ENCODE measurements at regions not wholly inside any gene's neighbourhood (a gene's known extent, or its start where the extent isn't known, plus 50 kb on each side); places are given as distances from the start of the nearest gene placed in this dataset.

- H3K9ac ChIP-seq (ENCODE audit: low read depth, low read length) = no peak overlapping the region
- ATAC-seq (ENCODE audit: insufficient read depth, low read depth) (no peak), DNase-seq (no peak)
- no peaks in the 10 kb centered on the region for H4K20me1 ChIP-seq (ENCODE audit: insufficient read depth, low read length)
- no peaks in the 10 kb centered on the region for H3K27me3 ChIP-seq (ENCODE audit: insufficient read depth, low read length, poor library complexity)
- H3K36me3 ChIP-seq (ENCODE audit: insufficient read depth, low read length) = no peaks in the 10 kb centered on the region
- H3K4me3 ChIP-seq (ENCODE audit: low read depth in 1 of 2, low read length in 2 of 2) = no peak overlapping the region
- H2AFZ ChIP-seq (ENCODE audit: low read depth, low read length) = no peak overlapping the region
- H3K9me3 ChIP-seq (ENCODE audit: insufficient read depth, low read length, severe bottlenecking) = no peaks in the 10 kb centered on the region
- TF ChIP-seq EZH2 (IDR thresholded peaks at IDR 0.05; ENCODE audit: borderline replicate concordance, low read depth, low read length, severe bottlenecking) (no peak), CTCF (IDR thresholded peaks at IDR 0.05; ENCODE audit: borderline replicate concordance, extremely low read depth, low read length, poor library complexity, severe bottlenecking) (no peak)
- H3K4me1 ChIP-seq (ENCODE audit: insufficient read depth, low read length) = no peaks in the 10 kb centered on the region
- H3K79me2 ChIP-seq (ENCODE audit: insufficient read depth, low read length) = no peaks in the 10 kb centered on the region
- H3K27ac ChIP-seq (ENCODE audit: low read length) = no peak overlapping the region
- H3K4me2 ChIP-seq (ENCODE audit: insufficient read depth, low read length) = no peak overlapping the region
These were observed 145.0 kb upstream of the SOX4 start for GRCh38 chr6:21448485-21449109.

- ATAC-seq (ENCODE audit: insufficient read depth, low read depth) (no peak), DNase-seq (no peak)
- Histone ChIP-seq H3K9ac (ENCODE audit: low read depth, low read length) (no peak overlapping the region), H3K79me2 (ENCODE audit: insufficient read depth, low read length) (no peaks in the 10 kb centered on the region), H2AFZ (ENCODE audit: low read depth, low read length) (no peak overlapping the region), H3K4me1 (ENCODE audit: insufficient read depth, low read length) (no peaks in the 10 kb centered on the region), H3K4me2 (ENCODE audit: insufficient read depth, low read length) (no peak overlapping the region), H4K20me1 (ENCODE audit: insufficient read depth, low read length) (no peaks in the 10 kb centered on the region), H3K36me3 (ENCODE audit: insufficient read depth, low read length) (no peaks in the 10 kb centered on the region), H3K27me3 (ENCODE audit: insufficient read depth, low read length, poor library complexity) (no peaks in the 10 kb centered on the region), H3K9me3 (ENCODE audit: insufficient read depth, low read length, severe bottlenecking) (no peaks in the 10 kb centered on the region), H3K27ac (ENCODE audit: low read length) (no peak overlapping the region), H3K4me3 (ENCODE audit: low read depth in 1 of 2, low read length in 2 of 2) (no peak overlapping the region)
- TF ChIP-seq CTCF (IDR thresholded peaks at IDR 0.05; ENCODE audit: borderline replicate concordance, extremely low read depth, low read length, poor library complexity, severe bottlenecking) (no peak), EZH2 (IDR thresholded peaks at IDR 0.05; ENCODE audit: borderline replicate concordance, low read depth, low read length, severe bottlenecking) (no peak)
These were observed 143.4 kb upstream of the SOX4 start for GRCh38 chr6:21450149-21450548.

GRCh38 chr6:21450628-21451027 lies 142.9 kb upstream of the SOX4 start:
- H3K4me2 ChIP-seq (ENCODE audit: insufficient read depth, low read length) = no peak overlapping the region
- TF ChIP-seq CTCF (IDR thresholded peaks at IDR 0.05; ENCODE audit: borderline replicate concordance, extremely low read depth, low read length, poor library complexity, severe bottlenecking) (no peak), EZH2 (IDR thresholded peaks at IDR 0.05; ENCODE audit: borderline replicate concordance, low read depth, low read length, severe bottlenecking) (no peak)
- DNase-seq (no peak), ATAC-seq (ENCODE audit: insufficient read depth, low read depth) (no peak)
- H3K27me3 ChIP-seq (ENCODE audit: insufficient read depth, low read length, poor library complexity) = no peaks in the 10 kb centered on the region
- H3K36me3 ChIP-seq (ENCODE audit: insufficient read depth, low read length) = no peaks in the 10 kb centered on the region
- H3K4me3 ChIP-seq (ENCODE audit: low read depth in 1 of 2, low read length in 2 of 2) = no peak overlapping the region
- H3K9me3 ChIP-seq (ENCODE audit: insufficient read depth, low read length, severe bottlenecking) = no peaks in the 10 kb centered on the region
- H3K27ac ChIP-seq (ENCODE audit: low read length) = no peak overlapping the region
- no peaks in the 10 kb centered on the region for H4K20me1 ChIP-seq (ENCODE audit: insufficient read depth, low read length)
- H2AFZ ChIP-seq (ENCODE audit: low read depth, low read length) = no peak overlapping the region
- H3K9ac ChIP-seq (ENCODE audit: low read depth, low read length) = no peak overlapping the region
- no peaks in the 10 kb centered on the region for H3K4me1 ChIP-seq (ENCODE audit: insufficient read depth, low read length)
- H3K79me2 ChIP-seq (ENCODE audit: insufficient read depth, low read length) = no peaks in the 10 kb centered on the region

Data from DND-41 (cell line).